ENCODE measurements at regions not wholly inside any gene's neighbourhood (a gene's known extent, or its start where the extent isn't known, plus 50 kb on each side); places are given as distances from the start of the nearest gene placed in this dataset.

- no peak for DNase-seq (ENCODE audit: low spot score)
- no peaks in the 10 kb centered on the region for H3K9me3 ChIP-seq (ENCODE audit: severe bottlenecking)
- ATAC-seq (ENCODE audit: low read depth): no peak
- H3K27me3 ChIP-seq (ENCODE audit: insufficient read depth, poor library complexity, severe bottlenecking): no peaks in the 10 kb centered on the region
- no peak overlapping the region for H3K4me3 ChIP-seq (ENCODE audit: severe bottlenecking)
- H3K36me3 ChIP-seq (ENCODE audit: low read depth): no peaks in the 10 kb centered on the region
- H3K4me1 ChIP-seq (ENCODE audit: insufficient read depth, poor library complexity, severe bottlenecking): no peaks in the 10 kb centered on the region
- TF ChIP-seq CTCF (IDR thresholded peaks at IDR 0.05; ENCODE audit: poor library complexity, severe bottlenecking): no peak
- H3K27ac ChIP-seq (ENCODE audit: poor library complexity, severe bottlenecking): no peak overlapping the region
Observed at GRCh38 chr12:24075650-24076049, 126.2 kb upstream of the SOX5 start.

- Histone ChIP-seq H3K27me3 (ENCODE audit: insufficient read depth, poor library complexity, severe bottlenecking) (no peaks in the 10 kb centered on the region), H3K27ac (ENCODE audit: poor library complexity, severe bottlenecking) (no peak overlapping the region), H3K4me3 (ENCODE audit: severe bottlenecking) (no peak overlapping the region), H3K4me1 (ENCODE audit: insufficient read depth, poor library complexity, severe bottlenecking) (no peaks in the 10 kb centered on the region), H3K9me3 (ENCODE audit: severe bottlenecking) (no peaks in the 10 kb centered on the region), H3K36me3 (ENCODE audit: low read depth) (no peaks in the 10 kb centered on the region)
- ATAC-seq (ENCODE audit: low read depth) (no peak), DNase-seq (ENCODE audit: low spot score) (no peak)
- no peak for TF ChIP-seq CTCF (IDR thresholded peaks at IDR 0.05; ENCODE audit: poor library complexity, severe bottlenecking)
Observed at GRCh38 chr12:24073170-24073810, 123.8 kb upstream of the SOX5 start.

- no peaks in the 10 kb centered on the region for H3K9me3 ChIP-seq (ENCODE audit: severe bottlenecking)
- H3K36me3 ChIP-seq (ENCODE audit: low read depth): no peaks in the 10 kb centered on the region
- DNase-seq (ENCODE audit: low spot score) (no peak), ATAC-seq (ENCODE audit: low read depth) (no peak)
- TF ChIP-seq CTCF (IDR thresholded peaks at IDR 0.05; ENCODE audit: poor library complexity, severe bottlenecking): no peak
- no peak overlapping the region for H3K4me3 ChIP-seq (ENCODE audit: severe bottlenecking)
- no peaks in the 10 kb centered on the region for H3K4me1 ChIP-seq (ENCODE audit: insufficient read depth, poor library complexity, severe bottlenecking)
- H3K27me3 ChIP-seq (ENCODE audit: insufficient read depth, poor library complexity, severe bottlenecking): no peaks in the 10 kb centered on the region
- no peak overlapping the region for H3K27ac ChIP-seq (ENCODE audit: poor library complexity, severe bottlenecking)
Observed at GRCh38 chr12:24072302-24072701, 122.8 kb upstream of the SOX5 start.

- H3K4me3 ChIP-seq (ENCODE audit: severe bottlenecking): no peak overlapping the region
- H3K36me3 ChIP-seq (ENCODE audit: low read depth): no peaks in the 10 kb centered on the region
- TF ChIP-seq CTCF (IDR thresholded peaks at IDR 0.05; ENCODE audit: poor library complexity, severe bottlenecking): no peak
- H3K27ac ChIP-seq (ENCODE audit: poor library complexity, severe bottlenecking): no peak overlapping the region
- H3K9me3 ChIP-seq (ENCODE audit: severe bottlenecking): no peaks in the 10 kb centered on the region
- DNase-seq (ENCODE audit: low spot score) (no peak), ATAC-seq (ENCODE audit: low read depth) (no peak)
- no peaks in the 10 kb centered on the region for H3K27me3 ChIP-seq (ENCODE audit: insufficient read depth, poor library complexity, severe bottlenecking)
- H3K4me1 ChIP-seq (ENCODE audit: insufficient read depth, poor library complexity, severe bottlenecking): no peaks in the 10 kb centered on the region
Observed at GRCh38 chr12:24071842-24072241, 122.4 kb upstream of the SOX5 start.

- H3K36me3 ChIP-seq (ENCODE audit: low read depth): no peaks in the 10 kb centered on the region
- no peaks in the 10 kb centered on the region for H3K9me3 ChIP-seq (ENCODE audit: severe bottlenecking)
- no peak for TF ChIP-seq CTCF (IDR thresholded peaks at IDR 0.05; ENCODE audit: poor library complexity, severe bottlenecking)
- no peak overlapping the region for H3K27ac ChIP-seq (ENCODE audit: poor library complexity, severe bottlenecking)
- ATAC-seq (ENCODE audit: low read depth): no peak
- H3K27me3 ChIP-seq (ENCODE audit: insufficient read depth, poor library complexity, severe bottlenecking): no peaks in the 10 kb centered on the region
- H3K4me1 ChIP-seq (ENCODE audit: insufficient read depth, poor library complexity, severe bottlenecking): no peaks in the 10 kb centered on the region
- DNase-seq (ENCODE audit: low spot score): no peak
- no peak overlapping the region for H3K4me3 ChIP-seq (ENCODE audit: severe bottlenecking)
Observed at GRCh38 chr12:24069532-24070395, 120.3 kb upstream of the SOX5 start.

Data from RWPE2 (cell line).